HepG2 (cell line): ENCODE measurements at regions not wholly inside any gene's neighbourhood (a gene's known extent, or its start where the extent isn't known, plus 50 kb on each side); places are given as distances from the start of the nearest gene placed in this dataset.

Source experiments
- ARID5B ChIP-seq: IDR thresholded peaks from 2 replicates; pipeline ENCODE4 v1.4.0; 2020; ENCODE audit warnings: mild to moderate bottlenecking, missing genetic modification reagents
- CENPBD1 ChIP-seq: sonication (generic); formaldehyde crosslinking; IDR thresholded peaks from 2 replicates; pipeline ENCODE4 v1.8.0; 2022; ENCODE audit warnings: missing genetic modification reagents, low read depth, mild to moderate bottlenecking, borderline replicate concordance
- CREM ChIP-seq, 2 experiments: sonication (generic) in 1 of 2; formaldehyde crosslinking in 1 of 2; IDR thresholded peaks; 2 replicates each; pipeline versions ENCODE4 v1.4.0 to v1.6.1; 2016 to 2020; ENCODE audit warnings: antibody characterized with exemption in 1 of 2, mild to moderate bottlenecking in 1 of 2, missing genetic modification reagents in 1 of 2
- FOXO1 ChIP-seq: sonication (generic); formaldehyde crosslinking; IDR thresholded peaks from 2 replicates; pipeline ENCODE4 v1.4.0; 2020; ENCODE audit warnings: missing genetic modification reagents
- HMGXB4 ChIP-seq, 2 experiments: sonication (generic) in 1 of 2; formaldehyde crosslinking in 1 of 2; IDR thresholded peaks; 2 replicates each; pipeline versions ENCODE4 v1.4.0 to v1.6.1; 2018 to 2020; ENCODE audit warnings: missing genetic modification reagents in 2 of 2, borderline replicate concordance in 1 of 2, low read depth in 1 of 2, mild to moderate bottlenecking in 1 of 2, missing biosample characterization in 1 of 2
- KDM6A ChIP-seq: IDR thresholded peaks from 2 replicates; pipeline ENCODE4 v1.6.1; 2016; ENCODE audit warnings: low read depth
- NFKBIZ ChIP-seq: IDR thresholded peaks from 2 replicates; pipeline ENCODE4 v1.6.1; 2018; ENCODE audit warnings: missing genetic modification reagents, missing compliant biosample characterization
- NKX3-1 ChIP-seq: sonication (generic); formaldehyde crosslinking; IDR thresholded peaks from 2 replicates; pipeline ENCODE4 v1.5.0; 2020; ENCODE audit warnings: missing genetic modification reagents
- POGK ChIP-seq: sonication (generic); formaldehyde crosslinking; conservative IDR thresholded peaks from 2 replicates; pipeline ENCODE4 v1.8.0; 2022; ENCODE audit warnings: mild to moderate bottlenecking, moderate library complexity, missing genetic modification reagents
- THAP11 ChIP-seq: IDR thresholded peaks from 2 replicates; pipeline ENCODE4 v1.6.1; 2016; ENCODE audit warnings: missing biosample characterization, missing genetic modification reagents
- TRIM24 ChIP-seq: sonication (generic); formaldehyde crosslinking; IDR thresholded peaks from 2 replicates; pipeline ENCODE4 v1.8.0; 2022; ENCODE audit warnings: mild to moderate bottlenecking, missing genetic modification reagents
- ZFP1 ChIP-seq: IDR thresholded peaks from 2 replicates; pipeline ENCODE4 v1.6.1; 2016
- ZNF441 ChIP-seq: sonication (generic); formaldehyde crosslinking; IDR thresholded peaks from 2 replicates; pipeline ENCODE4 v1.7.0; 2021; ENCODE audit warnings: missing genetic modification reagents, borderline replicate concordance
- ZNF609 ChIP-seq: sonication (generic); formaldehyde crosslinking; IDR thresholded peaks from 2 replicates; pipeline ENCODE4 v1.4.0; 2020; ENCODE audit warnings: mild to moderate bottlenecking, missing genetic modification reagents, borderline replicate concordance
- ZNF781 ChIP-seq: sonication (generic); formaldehyde crosslinking; IDR thresholded peaks from 2 replicates; pipeline ENCODE4 v1.5.1; 2020; ENCODE audit warnings: borderline replicate concordance, mild to moderate bottlenecking, missing genetic modification reagents; ENCODE audit errors: not compliant biosample characterization
- ZSCAN12 ChIP-seq: sonication (generic); formaldehyde crosslinking; IDR thresholded peaks from 2 replicates; pipeline ENCODE4 v1.9.0; 2021; ENCODE audit warnings: mild to moderate bottlenecking, missing genetic modification reagents

- peak; percentile 78 for TF ChIP-seq ARID5B (CRISPR knock-in tag)
- no peak for TF ChIP-seq ZNF781 (CRISPR knock-in tag)
- TF ChIP-seq CREM (IDR thresholded peaks at IDR 0.05): peak; percentile 72
- TF ChIP-seq CREM (CRISPR knock-in tag; IDR thresholded peaks at IDR 0.05): no peak
- peak; percentile 64 for TF ChIP-seq KDM6A (CRISPR knock-in tag)
- peak; percentile 64; the same call in 1 of the 2 replicates for TF ChIP-seq FOXO1 (CRISPR knock-in tag)
- 0 out of 2 replicates have a peak, but pooled peaks have one; percentile 38 for TF ChIP-seq NFKBIZ (CRISPR knock-in tag)
- peak; percentile 69; the same call in 1 of the 2 replicates for TF ChIP-seq NKX3-1 (CRISPR knock-in tag)
- peak; percentile 28; the same call in 1 of the 2 replicates for TF ChIP-seq THAP11 (CRISPR knock-in tag)
- peak; percentile 53; the same call in 1 of the 2 replicates for TF ChIP-seq ZFP1 (CRISPR knock-in tag)
- TF ChIP-seq ZNF441 (CRISPR knock-in tag): peak; percentile 34; the same call in 1 of the 2 replicates
- peak in 1 of 2 experiments; percentile 33; a peak in 1 of 4 replicates for TF ChIP-seq HMGXB4 (CRISPR knock-in tag; IDR thresholded peaks at IDR 0.05; ENCODE audit: borderline replicate concordance in 1 of 2, low read depth in 1 of 2)
- peak; percentile 72; the same call in 1 of the 2 replicates for TF ChIP-seq ZNF609
- TF ChIP-seq POGK (CRISPR knock-in tag): 0 out of 2 replicates have a peak, but pooled peaks have one; percentile 20
- 0 out of 2 replicates have a peak, but pooled peaks have one; percentile 38 for TF ChIP-seq ZSCAN12 (CRISPR knock-in tag)
- TF ChIP-seq TRIM24 (CRISPR knock-in tag): peak; percentile 80
- TF ChIP-seq CENPBD1 (CRISPR knock-in tag): no peak
These were observed 77.5 kb upstream of the HK2 start (continued) for GRCh38 chr2:74756356-74756890.
